HCT116 (cell line): ENCODE measurements at regions not wholly inside any gene's neighbourhood (a gene's known extent, or its start where the extent isn't known, plus 50 kb on each side); places are given as distances from the start of the nearest gene placed in this dataset.

Source experiments
- ATAC-seq: fragments of 200-7000 bp; cut with Tn5 transposase; 2 replicates; pipeline ENCODE4 v1.9.1; 2020; ENCODE audit warnings: mild to moderate bottlenecking, moderate library complexity
- BruUV-seq: library from RNA; stranded (reverse); fragments of 400-500 nt; replicated peaks from 2 replicates; lab custom pipeline; 2021; lab: Mats Ljungman, UMichigan
- CTCF ChIA-PET: fragments of 300-600 bp; sonication (Branson Sonifier 250); formaldehyde crosslinking; loops from one replicate; lab custom pipeline; 2021; ENCODE audit warnings: antibody characterized with exemption; lab: Charles Lee
- POLR2A ChIA-PET: fragments of 300-600, 350-600 bp; sonication (Branson Sonifier 250); formaldehyde crosslinking; loops from one replicate; lab custom pipeline; 2021; ENCODE audit warnings: antibody characterized with exemption; lab: Charles Lee
- RAD21 ChIA-PET, 2 experiments: fragments of 300-600 bp; sonication (Branson Sonifier 250); formaldehyde crosslinking; loops; one replicate each; lab custom pipeline; 2023; ENCODE audit warnings: low total read pairs in 2 of 2; ENCODE audit not compliant: uncharacterized antibody in 2 of 2, unreplicated experiment in 2 of 2, low non-redundant PET in 1 of 2; lab: Charles Lee
- DNase-seq: peaks from one replicate; pipeline ENCODE4 v3.0.0-alpha.2; 2010; ENCODE audit warnings: low read depth, low spot score
- H2AFZ ChIP-seq: fragments of 200-600 bp; shearing (Covaris generic), sonication (generic); 2 replicates; pipeline ENCODE4 v1.6.1; 2017; ENCODE audit warnings: low read depth, mixed run types, mixed read lengths, antibody characterized with exemption, low read length; ENCODE audit not compliant: poor library complexity, severe bottlenecking
- H3K27ac ChIP-seq: 2 replicates; pipeline ENCODE4 v1.5.1; 2012; ENCODE audit warnings: low read depth, low read length
- H3K27me3 ChIP-seq: fragments of 200-600 bp; sonication (generic); 2 replicates; pipeline ENCODE4 v1.6.1; 2016; ENCODE audit warnings: mixed run types, low read length, mixed read lengths; ENCODE audit not compliant: insufficient read depth
- H3K36me3 ChIP-seq, 2 experiments: fragments of 200-500 bp in 1 of 2; fragments of 200-600 bp in 1 of 2; sonication (Bioruptor generic) in 1 of 2; sonication (generic) in 1 of 2; 2 replicates each; pipeline versions ENCODE4 v1.5.1 to v1.6.1; 2014 to 2016; ENCODE audit warnings: low read length in 2 of 2, inconsistent platforms in 1 of 2, mixed read lengths in 1 of 2, mixed run types in 1 of 2; ENCODE audit not compliant: insufficient read depth in 2 of 2, control insufficient read depth in 1 of 2
- H3K4me1 ChIP-seq, 2 experiments: fragments of 200-600 bp in 1 of 2; sonication (generic) in 1 of 2; 2 replicates each; pipeline versions ENCODE4 v1.5.1 to v1.6.1; 2012 to 2017; ENCODE audit warnings: low read length in 2 of 2, inconsistent platforms in 1 of 2, mild to moderate bottlenecking in 1 of 2, mixed read lengths in 1 of 2, mixed run types in 1 of 2, moderate library complexity in 1 of 2; ENCODE audit not compliant: insufficient read depth in 2 of 2, control insufficient read depth in 1 of 2
- H3K4me2 ChIP-seq: fragments of 200-600 bp; sonication (generic); 2 replicates; pipeline ENCODE4 v1.6.1; 2017; ENCODE audit warnings: mixed run types, low read length, mixed read lengths
- H3K4me3 ChIP-seq, 2 experiments: fragments of 200-600 bp in 1 of 2; sonication (generic) in 1 of 2; replicated peaks in 1 of 2; 2 replicates each; pipeline ENCODE4 v1.5.1; 2011 to 2016; ENCODE audit warnings: low read length in 2 of 2, control low read depth in 1 of 2, low read depth in 1 of 2, mild to moderate bottlenecking in 1 of 2, mixed read lengths in 1 of 2, mixed run types in 1 of 2
- H3K79me2 ChIP-seq: fragments of 200-600 bp; sonication (generic); 2 replicates; pipeline ENCODE4 v1.6.1; 2017; ENCODE audit warnings: mild to moderate bottlenecking, mixed run types, low read length, moderate library complexity, mixed read lengths; ENCODE audit not compliant: insufficient read depth
- H3K9ac ChIP-seq: fragments of 200-600 bp; sonication (generic); 2 replicates; pipeline ENCODE4 v1.6.1; 2016; ENCODE audit warnings: low read length, mixed read lengths
- H3K9me2 ChIP-seq: fragments of 200-600 bp; sonication (generic), shearing (Covaris generic); 2 replicates; pipeline ENCODE4 v1.6.1; 2017; ENCODE audit warnings: mixed run types, mild to moderate bottlenecking, moderate library complexity; ENCODE audit not compliant: insufficient read depth
- H3K9me3 ChIP-seq, 2 experiments: fragments of 200-500 bp in 1 of 2; fragments of 200-600 bp in 1 of 2; sonication (Bioruptor generic) in 1 of 2; sonication (generic) in 1 of 2; 2 replicates each; pipeline ENCODE4 v1.6.1; 2014 to 2017; ENCODE audit warnings: low read length in 2 of 2, mixed read lengths in 2 of 2, inconsistent platforms in 1 of 2, low read depth in 1 of 2, mild to moderate bottlenecking in 1 of 2, mixed run types in 1 of 2, moderate library complexity in 1 of 2; ENCODE audit not compliant: control insufficient read depth in 1 of 2, insufficient read depth in 1 of 2
- H4K20me1 ChIP-seq: fragments of 200-600 bp; sonication (generic), shearing (Covaris generic); 2 replicates; pipeline ENCODE4 v1.6.1; 2017; ENCODE audit warnings: mixed run types, mild to moderate bottlenecking, moderate library complexity; ENCODE audit not compliant: insufficient read depth
- CEBPB ChIP-seq: IDR thresholded peaks from 2 replicates; pipeline ENCODE4 v1.6.1; 2012; ENCODE audit warnings: low read depth
- EGR1 ChIP-seq: IDR thresholded peaks from 2 replicates; pipeline ENCODE4 v1.6.1; 2012; ENCODE audit warnings: low read depth
- EZH2 ChIP-seq: fragments of 200-600 bp; sonication (generic); IDR thresholded peaks from 2 replicates; pipeline ENCODE4 v1.6.1; 2017; ENCODE audit warnings: antibody characterized with exemption, mixed run types
- FOSL1 ChIP-seq: IDR thresholded peaks from 2 replicates; pipeline ENCODE4 v1.6.1; 2012; ENCODE audit warnings: low read depth
- JUND ChIP-seq: IDR thresholded peaks from 2 replicates; pipeline ENCODE4 v1.6.1; 2012
- POLR2AphosphoS5 ChIP-seq: IDR thresholded peaks from 2 replicates; pipeline ENCODE4 v1.6.1; 2011; ENCODE audit warnings: mild to moderate bottlenecking, low read depth, low read length, moderate library complexity
- SIN3A ChIP-seq: IDR thresholded peaks from 2 replicates; pipeline ENCODE4 v1.6.1; 2012; ENCODE audit warnings: low read depth
- SRF ChIP-seq: IDR thresholded peaks from 2 replicates; pipeline ENCODE4 v1.6.1; 2012; ENCODE audit warnings: low read depth
- TCF7L2 ChIP-seq: IDR thresholded peaks from 2 replicates; pipeline ENCODE4 v1.7.0; 2011; ENCODE audit warnings: borderline replicate concordance, inconsistent platforms; ENCODE audit not compliant: insufficient read depth, insufficient read length; ENCODE audit errors: extremely low read depth
- YY1 ChIP-seq: IDR thresholded peaks from 2 replicates; pipeline ENCODE4 v1.6.1; 2011; ENCODE audit warnings: low read length, low read depth, moderate library complexity, mild to moderate bottlenecking; ENCODE audit not compliant: insufficient replicate concordance; ENCODE audit errors: extremely low read depth
- ZNF274 ChIP-seq: fragments of 200-500 bp; sonication (Bioruptor generic); IDR thresholded peaks from 2 replicates; pipeline ENCODE4 v1.6.1; 2014; ENCODE audit warnings: mild to moderate bottlenecking, low read depth, low read length, inconsistent platforms
- intact Hi-C: fragments of 100-400 bp; cut with micrococcal nuclease; formaldehyde crosslinking; loops from 2 replicates; pipeline ENCODE4 v1.10.0; 2022
- TF ChIP-seq, protein P1 (sequence below): IDR thresholded peaks from 2 replicates; pipeline ENCODE4 v1.6.1; 2012
- TF ChIP-seq, protein P2 (sequence below): IDR thresholded peaks from 2 replicates; pipeline ENCODE4 v1.6.1; 2012; ENCODE audit warnings: low read depth

DNA sequence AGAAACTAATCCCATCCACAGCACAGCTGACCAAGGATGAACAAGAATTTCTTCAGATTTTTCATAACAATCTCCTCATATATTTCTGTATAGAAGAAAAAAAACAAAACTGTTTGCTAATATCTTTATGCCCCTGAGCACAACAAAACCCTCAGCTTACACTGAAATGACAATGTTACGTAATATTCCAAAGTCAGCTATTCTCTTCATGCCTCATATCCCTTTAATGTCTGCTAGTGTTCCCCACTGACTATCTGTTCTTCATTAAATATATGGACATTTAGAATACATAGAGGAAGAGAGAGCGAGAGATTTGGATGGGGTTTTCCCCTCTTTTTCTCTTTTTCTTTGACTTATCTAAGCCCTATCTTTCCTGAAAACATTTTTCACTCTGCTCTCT lies 87.9 kb upstream of the GULP1 start:
- intact Hi-C loops = no loop called here
- peaks cover 6 to 21% of the 10 kb centered on the region in 2 experiments for H3K4me1 ChIP-seq

More for the DNA sequence above, 87.9 kb upstream of the GULP1 start:
- H3K27ac ChIP-seq = no peak overlapping the region
- H4K20me1 ChIP-seq = no peaks in the 10 kb centered on the region
- no peaks in the 10 kb centered on the region for H3K9me3 ChIP-seq
- no peaks in the 10 kb centered on the region for H3K27me3 ChIP-seq
- H3K4me3 ChIP-seq = no peak overlapping the region
- H3K9ac ChIP-seq = no peak overlapping the region
- no peak for DNase-seq
- RAD21 ChIA-PET = no interaction called here
- CTCF ChIA-PET = no interaction called here
- no peak for ATAC-seq
- no peaks in the 10 kb centered on the region for H3K79me2 ChIP-seq
- H3K36me3 ChIP-seq = no peaks in the 10 kb centered on the region
- H3K9me2 ChIP-seq = no peaks in the 10 kb centered on the region
- no peak overlapping the region for H2AFZ ChIP-seq
- no peak overlapping the region for H3K4me2 ChIP-seq
- TF ChIP-seq SIN3A = no peak
- no peak for TF ChIP-seq POLR2AphosphoS5
- no peak for TF ChIP-seq SRF
- TF ChIP-seq CEBPB = no peak
- TF ChIP-seq YY1 = no peak
- no peak for TF ChIP-seq EZH2
- TF ChIP-seq FOSL1 = no peak
- TF ChIP-seq EGR1 = no peak
- no peak for TF ChIP-seq JUND
- no peak for TF ChIP-seq ZNF274
- TF ChIP-seq, protein P1, sequence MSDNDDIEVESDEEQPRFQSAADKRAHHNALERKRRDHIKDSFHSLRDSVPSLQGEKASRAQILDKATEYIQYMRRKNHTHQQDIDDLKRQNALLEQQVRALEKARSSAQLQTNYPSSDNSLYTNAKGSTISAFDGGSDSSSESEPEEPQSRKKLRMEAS = no peak
- TF ChIP-seq, protein P2, sequence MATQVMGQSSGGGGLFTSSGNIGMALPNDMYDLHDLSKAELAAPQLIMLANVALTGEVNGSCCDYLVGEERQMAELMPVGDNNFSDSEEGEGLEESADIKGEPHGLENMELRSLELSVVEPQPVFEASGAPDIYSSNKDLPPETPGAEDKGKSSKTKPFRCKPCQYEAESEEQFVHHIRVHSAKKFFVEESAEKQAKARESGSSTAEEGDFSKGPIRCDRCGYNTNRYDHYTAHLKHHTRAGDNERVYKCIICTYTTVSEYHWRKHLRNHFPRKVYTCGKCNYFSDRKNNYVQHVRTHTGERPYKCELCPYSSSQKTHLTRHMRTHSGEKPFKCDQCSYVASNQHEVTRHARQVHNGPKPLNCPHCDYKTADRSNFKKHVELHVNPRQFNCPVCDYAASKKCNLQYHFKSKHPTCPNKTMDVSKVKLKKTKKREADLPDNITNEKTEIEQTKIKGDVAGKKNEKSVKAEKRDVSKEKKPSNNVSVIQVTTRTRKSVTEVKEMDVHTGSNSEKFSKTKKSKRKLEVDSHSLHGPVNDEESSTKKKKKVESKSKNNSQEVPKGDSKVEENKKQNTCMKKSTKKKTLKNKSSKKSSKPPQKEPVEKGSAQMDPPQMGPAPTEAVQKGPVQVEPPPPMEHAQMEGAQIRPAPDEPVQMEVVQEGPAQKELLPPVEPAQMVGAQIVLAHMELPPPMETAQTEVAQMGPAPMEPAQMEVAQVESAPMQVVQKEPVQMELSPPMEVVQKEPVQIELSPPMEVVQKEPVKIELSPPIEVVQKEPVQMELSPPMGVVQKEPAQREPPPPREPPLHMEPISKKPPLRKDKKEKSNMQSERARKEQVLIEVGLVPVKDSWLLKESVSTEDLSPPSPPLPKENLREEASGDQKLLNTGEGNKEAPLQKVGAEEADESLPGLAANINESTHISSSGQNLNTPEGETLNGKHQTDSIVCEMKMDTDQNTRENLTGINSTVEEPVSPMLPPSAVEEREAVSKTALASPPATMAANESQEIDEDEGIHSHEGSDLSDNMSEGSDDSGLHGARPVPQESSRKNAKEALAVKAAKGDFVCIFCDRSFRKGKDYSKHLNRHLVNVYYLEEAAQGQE = no peak
- no peak for TF ChIP-seq TCF7L2
- POLR2A ChIA-PET = no interaction called here
- no TSS peak for BruUV-seq
